ENCODE measurements at regions not wholly inside any gene's neighbourhood (a gene's known extent, or its start where the extent isn't known, plus 50 kb on each side); places are given as distances from the start of the nearest gene placed in this dataset.

- DNase-seq = no peak
Measured at GRCh38 chr2:128537646-128538045, 219.0 kb upstream of the HS6ST1 start.

- DNase-seq = no peak
Measured at GRCh38 chr2:128538396-128538795, 219.7 kb upstream of the HS6ST1 start.

GRCh38 chr2:128540670-128541069 lies 222.0 kb upstream of the HS6ST1 start:
- DNase-seq = no peak

GRCh38 chr2:128541448-128541847 lies 222.8 kb upstream of the HS6ST1 start:
- no peak for DNase-seq

- DNase-seq = no peak
Measured at GRCh38 chr2:128543036-128543435, 224.4 kb upstream of the HS6ST1 start.

- no peak for DNase-seq
Measured at GRCh38 chr2:128543646-128544045, 225.0 kb upstream of the HS6ST1 start.

GRCh38 chr2:128544321-128545037 lies 225.8 kb upstream of the HS6ST1 start:
- DNase-seq = no peak

- no peak for DNase-seq
Measured at GRCh38 chr2:128545085-128545484, 226.4 kb upstream of the HS6ST1 start.

- DNase-seq = no peak
Measured at GRCh38 chr2:128545829-128546228, 227.2 kb upstream of the HS6ST1 start.

GRCh38 chr2:128547667-128548066 lies 229.0 kb upstream of the HS6ST1 start:
- DNase-seq = no peak

- DNase-seq = no peak
Measured at GRCh38 chr2:128548461-128548891, 229.8 kb upstream of the HS6ST1 start.

GRCh38 chr2:128549094-128549493 lies 230.4 kb upstream of the HS6ST1 start:
- DNase-seq = no peak

GRCh38 chr2:128549646-128550260 lies 231.1 kb upstream of the HS6ST1 start:
- DNase-seq = no peak

- no peak for DNase-seq
Measured at GRCh38 chr2:128550389-128550788, 231.7 kb upstream of the HS6ST1 start.

GRCh38 chr2:128550801-128551416 lies 232.2 kb upstream of the HS6ST1 start:
- no peak for DNase-seq

- DNase-seq = no peak
Measured at GRCh38 chr2:128551435-128551834, 232.8 kb upstream of the HS6ST1 start.

GRCh38 chr2:128552141-128552805 lies 233.6 kb upstream of the HS6ST1 start:
- no peak for DNase-seq

- DNase-seq = no peak
Measured at GRCh38 chr2:128552806-128553551, 234.3 kb upstream of the HS6ST1 start.

- DNase-seq = no peak
Measured at GRCh38 chr2:128554151-128554769, 235.6 kb upstream of the HS6ST1 start.

- DNase-seq = no peak
Measured at GRCh38 chr2:128555433-128555832, 236.8 kb upstream of the HS6ST1 start.

GRCh38 chr2:128556089-128556488 lies 237.4 kb upstream of the HS6ST1 start:
- no peak for DNase-seq

GRCh38 chr2:128556633-128557032 lies 238.0 kb upstream of the HS6ST1 start:
- no peak for DNase-seq

GRCh38 chr2:128557069-128557468 lies 238.4 kb upstream of the HS6ST1 start:
- DNase-seq = no peak

Measured in NCI-H510A treated with DMSO at 0.1 percent for 48 hours (cell line).